ENCODE measurements at regions not wholly inside any gene's neighbourhood (a gene's known extent, or its start where the extent isn't known, plus 50 kb on each side); places are given as distances from the start of the nearest gene placed in this dataset.
"Not testable (repeated sequence)": the region's sequence is repeated elsewhere in the genome, so short reads cannot be mapped to it uniquely, and the experiment has no call there.

- no peak for DNase-seq
These were observed 218.1 kb upstream of the NREP start for GRCh38 chr5:111975133-111975532.

- no peak for DNase-seq
These were observed 217.0 kb upstream of the NREP start for GRCh38 chr5:111973961-111974360.

GRCh38 chr5:111972548-111972947 lies 215.6 kb upstream of the NREP start:
- no peak for DNase-seq

- no peak for DNase-seq
These were observed 215.1 kb upstream of the NREP start for GRCh38 chr5:111972080-111972479.

GRCh38 chr5:111968459-111968858 lies 211.5 kb upstream of the NREP start:
- DNase-seq, result no peak

GRCh38 chr5:111967463-111967862 lies 210.5 kb upstream of the NREP start:
- peak; percentile 2 for DNase-seq

- no peak for DNase-seq
These were observed 209.3 kb upstream of the NREP start for GRCh38 chr5:111966290-111966689.

GRCh38 chr5:111963555-111963954 lies 206.6 kb upstream of the NREP start:
- no peak for DNase-seq

- DNase-seq, result no peak
These were observed 205.9 kb upstream of the NREP start for GRCh38 chr5:111962906-111963305.

- no peak for DNase-seq
These were observed 204.9 kb upstream of the NREP start for GRCh38 chr5:111961862-111962261.

GRCh38 chr5:111960476-111961215 lies 203.7 kb upstream of the NREP start:
- no peak for DNase-seq

- DNase-seq, result no peak
These were observed 201.9 kb upstream of the NREP start for GRCh38 chr5:111958851-111959250.

- not testable (repeated sequence) for DNase-seq
These were observed 199.8 kb upstream of the NREP start for GRCh38 chr5:111956765-111957164.

- no peak for DNase-seq
These were observed 197.8 kb upstream of the NREP start for GRCh38 chr5:111954516-111955395.

- DNase-seq, result no peak
These were observed 196.5 kb upstream of the NREP start for GRCh38 chr5:111953351-111954127.

GRCh38 chr5:111952555-111952954 lies 195.6 kb upstream of the NREP start:
- no peak for DNase-seq

GRCh38 chr5:111950660-111951059 lies 193.7 kb upstream of the NREP start:
- no peak for DNase-seq

- no peak for DNase-seq
These were observed 191.3 kb upstream of the NREP start for GRCh38 chr5:111948092-111948841.

GRCh38 chr5:111946556-111946955 lies 189.6 kb upstream of the NREP start:
- DNase-seq, result no peak

GRCh38 chr5:111945535-111945934 lies 188.5 kb upstream of the NREP start:
- DNase-seq, result no peak

- peak; percentile 56 for DNase-seq
These were observed 185.8 kb upstream of the NREP start for GRCh38 chr5:111942661-111943401.

- no peak for DNase-seq
These were observed 185.2 kb upstream of the NREP start for GRCh38 chr5:111942201-111942600.
